ENCODE measurements at regions not wholly inside any gene's neighbourhood (a gene's known extent, or its start where the extent isn't known, plus 50 kb on each side); places are given as distances from the start of the nearest gene placed in this dataset.

GRCh38 chr2:74081030-74081762 lies 66.5 kb downstream of the BOLA3 start:
- TF ChIP-seq, protein P1, sequence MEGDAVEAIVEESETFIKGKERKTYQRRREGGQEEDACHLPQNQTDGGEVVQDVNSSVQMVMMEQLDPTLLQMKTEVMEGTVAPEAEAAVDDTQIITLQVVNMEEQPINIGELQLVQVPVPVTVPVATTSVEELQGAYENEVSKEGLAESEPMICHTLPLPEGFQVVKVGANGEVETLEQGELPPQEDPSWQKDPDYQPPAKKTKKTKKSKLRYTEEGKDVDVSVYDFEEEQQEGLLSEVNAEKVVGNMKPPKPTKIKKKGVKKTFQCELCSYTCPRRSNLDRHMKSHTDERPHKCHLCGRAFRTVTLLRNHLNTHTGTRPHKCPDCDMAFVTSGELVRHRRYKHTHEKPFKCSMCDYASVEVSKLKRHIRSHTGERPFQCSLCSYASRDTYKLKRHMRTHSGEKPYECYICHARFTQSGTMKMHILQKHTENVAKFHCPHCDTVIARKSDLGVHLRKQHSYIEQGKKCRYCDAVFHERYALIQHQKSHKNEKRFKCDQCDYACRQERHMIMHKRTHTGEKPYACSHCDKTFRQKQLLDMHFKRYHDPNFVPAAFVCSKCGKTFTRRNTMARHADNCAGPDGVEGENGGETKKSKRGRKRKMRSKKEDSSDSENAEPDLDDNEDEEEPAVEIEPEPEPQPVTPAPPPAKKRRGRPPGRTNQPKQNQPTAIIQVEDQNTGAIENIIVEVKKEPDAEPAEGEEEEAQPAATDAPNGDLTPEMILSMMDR (conservative IDR thresholded peaks at IDR 0.05; ENCODE audit: low read depth, low read length): no peak
- H3K4me3 ChIP-seq (ENCODE audit: low read length): no peak overlapping the region
- no peak for DNase-seq (ENCODE audit: low read depth)

DNA sequence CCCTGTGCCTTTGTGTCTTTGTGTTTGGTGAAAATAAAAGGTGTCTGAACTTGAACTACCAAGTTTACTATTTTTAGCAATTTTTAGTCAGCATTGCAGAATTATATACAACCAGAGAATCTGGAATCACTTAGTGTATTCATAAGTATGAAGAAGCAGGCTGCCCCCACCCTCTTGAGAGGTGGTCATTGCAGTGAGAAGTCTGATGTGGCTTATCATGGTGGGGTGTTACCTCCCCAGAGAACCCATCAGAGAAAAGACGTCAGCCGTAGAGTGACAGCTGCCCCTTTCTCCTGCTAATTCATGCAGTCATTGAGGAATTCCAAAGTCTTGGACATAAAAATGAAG lies 66.0 kb downstream of the BOLA3 start:
- TF ChIP-seq, protein P1 (conservative IDR thresholded peaks at IDR 0.05; ENCODE audit: low read depth, low read length): no peak
- DNase-seq (ENCODE audit: low read depth): no peak
- no peak overlapping the region for H3K4me3 ChIP-seq (ENCODE audit: low read length)

DNA sequence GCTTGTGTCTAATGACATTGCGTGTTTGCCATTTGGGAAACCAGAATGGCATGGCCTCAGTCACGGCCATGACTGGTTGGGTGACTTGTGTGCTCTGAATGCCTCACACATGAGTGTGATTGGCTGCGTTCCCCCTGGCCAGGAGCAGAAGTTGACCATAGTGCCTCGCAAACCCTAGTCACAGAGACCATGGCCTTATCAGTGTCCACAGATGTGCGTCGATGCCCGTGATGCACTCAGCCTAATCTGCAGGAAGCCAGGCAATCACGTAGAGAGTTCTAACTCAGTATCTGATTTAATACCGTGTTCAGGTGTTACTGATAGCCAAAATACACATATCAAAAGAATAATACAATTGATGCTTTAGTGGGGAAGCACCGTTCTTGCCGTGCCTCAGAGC lies 64.0 kb downstream of the BOLA3 start:
- TF ChIP-seq, protein P1 (conservative IDR thresholded peaks at IDR 0.05; ENCODE audit: low read depth, low read length): no peak
- DNase-seq (ENCODE audit: low read depth): no peak
- H3K4me3 ChIP-seq (ENCODE audit: low read length): no peak overlapping the region

Measured in retinal pigment epithelial cell (primary cell).